OCI-LY3 (cell line): ENCODE measurements at regions not wholly inside any gene's neighbourhood (a gene's known extent, or its start where the extent isn't known, plus 50 kb on each side); places are given as distances from the start of the nearest gene placed in this dataset.

Source experiments
- H2AFZ ChIP-seq: fragments of 200-600, 300-600 bp; shearing (Covaris generic); 2 replicates; pipeline ENCODE4 v1.6.0; 2014; ENCODE audit warnings: antibody characterized with exemption, low read depth, low read length
- H3K27ac ChIP-seq: fragments of 200-600, 300-600 bp; sonication (generic); 2 replicates; pipeline ENCODE4 v1.5.1; 2014; ENCODE audit warnings: mild to moderate bottlenecking, low read length, moderate library complexity, mixed read lengths
- H3K27me3 ChIP-seq: fragments of 200-600, 300-600 bp; sonication (generic); 2 replicates; pipeline ENCODE4 v1.6.1; 2014; ENCODE audit warnings: low read depth, low read length, mixed read lengths
- H3K36me3 ChIP-seq: fragments of 200-600, 300-600 bp; sonication (generic); replicated peaks from 2 replicates; pipeline ENCODE3; 2014; ENCODE audit warnings: low read depth, low read length, mixed read lengths
- H3K4me1 ChIP-seq: fragments of 300-600, 200-600 bp; sonication (generic); 2 replicates; pipeline ENCODE4 v1.6.1; 2014; ENCODE audit warnings: low read length, mixed read lengths
- H3K4me2 ChIP-seq: fragments of 200-600, 300-600 bp; sonication (generic); 2 replicates; pipeline ENCODE4 v1.6.1; 2014; ENCODE audit warnings: low read length, mixed read lengths
- H3K4me3 ChIP-seq: fragments of 300-600, 200-600 bp; sonication (generic); 2 replicates; pipeline ENCODE4 v1.5.1; 2014; ENCODE audit warnings: antibody characterized with exemption, mild to moderate bottlenecking, low read length, moderate library complexity
- H3K79me2 ChIP-seq: fragments of 300-600, 200-600 bp; shearing (Covaris generic); 2 replicates; pipeline ENCODE4 v1.6.1; 2014; ENCODE audit warnings: mild to moderate bottlenecking, low read length, mixed read lengths
- H3K9ac ChIP-seq: fragments of 300-600, 200-600 bp; shearing (Covaris generic); 2 replicates; pipeline ENCODE4 v1.6.0; 2014; ENCODE audit warnings: mild to moderate bottlenecking, low read length, moderate library complexity
- H3K9me3 ChIP-seq: fragments of 200-600, 300-600 bp; shearing (Covaris generic); 2 replicates; pipeline ENCODE4 v1.6.1; 2014; ENCODE audit warnings: low read length, mixed read lengths; ENCODE audit not compliant: insufficient read depth
- H4K20me1 ChIP-seq: fragments of 200-600, 300-600 bp; sonication (generic); 2 replicates; pipeline ENCODE4 v1.6.1; 2016; ENCODE audit warnings: low read length, mixed read lengths; ENCODE audit not compliant: insufficient read depth
- EZH2phosphoT487 ChIP-seq: fragments of 200-600 bp; shearing (Covaris generic); IDR thresholded peaks from 2 replicates; pipeline ENCODE4 v1.6.1; 2018; ENCODE audit warnings: antibody characterized with exemption, mixed run types, low read depth
- TF ChIP-seq, protein P1 (sequence below): fragments of 200-600, 300-600 bp; sonication (generic); IDR thresholded peaks from 2 replicates; pipeline ENCODE4 v1.5.1; 2014; ENCODE audit warnings: antibody characterized with exemption, low read length, low read depth

DNA sequence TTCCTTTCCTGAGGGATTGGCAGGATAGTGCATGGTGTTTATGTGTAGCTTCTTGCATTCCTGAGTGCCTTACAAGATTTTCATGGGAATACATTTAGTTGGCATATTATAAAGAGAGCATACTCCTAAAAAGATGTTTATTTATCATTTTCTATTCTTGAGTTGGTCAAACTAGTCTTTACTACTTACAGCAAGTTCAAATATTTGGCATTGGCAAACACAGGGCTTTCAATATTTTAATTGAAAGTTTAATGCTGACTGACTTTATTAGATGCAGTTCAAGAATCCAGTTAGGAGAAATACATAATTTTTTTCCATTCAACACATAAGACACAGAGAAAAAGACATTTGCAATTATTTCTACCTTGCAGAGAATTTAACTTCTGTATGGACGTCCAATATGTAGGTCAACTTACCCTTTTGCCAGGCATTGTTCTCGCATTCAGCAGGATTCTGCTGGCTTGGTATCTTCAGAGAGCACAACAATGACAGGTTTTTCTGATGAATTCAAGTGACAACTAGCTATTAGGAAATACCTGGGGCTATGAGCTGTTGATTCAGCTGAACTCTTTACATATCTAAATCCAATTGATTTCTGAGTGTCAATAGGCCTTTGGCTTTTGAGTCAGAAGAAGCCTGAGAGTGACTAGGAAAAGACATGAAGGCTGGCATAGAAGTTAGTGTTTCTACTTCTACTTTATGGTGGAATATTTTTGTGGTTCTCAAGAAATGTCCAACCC is 129.6 kb downstream of the LURAP1L start:
- Histone ChIP-seq H3K4me3 (no peak overlapping the region), H3K9me3 (no peaks in the 10 kb centered on the region), H3K27me3 (no peaks in the 10 kb centered on the region), H3K36me3 (no peaks in the 10 kb centered on the region), H3K4me2 (no peak overlapping the region), H3K9ac (no peak overlapping the region), H3K4me1 (no peaks in the 10 kb centered on the region), H4K20me1 (no peaks in the 10 kb centered on the region), H3K27ac (no peak overlapping the region), H2AFZ (no peak overlapping the region), H3K79me2 (no peaks in the 10 kb centered on the region)
- TF ChIP-seq, protein P1, sequence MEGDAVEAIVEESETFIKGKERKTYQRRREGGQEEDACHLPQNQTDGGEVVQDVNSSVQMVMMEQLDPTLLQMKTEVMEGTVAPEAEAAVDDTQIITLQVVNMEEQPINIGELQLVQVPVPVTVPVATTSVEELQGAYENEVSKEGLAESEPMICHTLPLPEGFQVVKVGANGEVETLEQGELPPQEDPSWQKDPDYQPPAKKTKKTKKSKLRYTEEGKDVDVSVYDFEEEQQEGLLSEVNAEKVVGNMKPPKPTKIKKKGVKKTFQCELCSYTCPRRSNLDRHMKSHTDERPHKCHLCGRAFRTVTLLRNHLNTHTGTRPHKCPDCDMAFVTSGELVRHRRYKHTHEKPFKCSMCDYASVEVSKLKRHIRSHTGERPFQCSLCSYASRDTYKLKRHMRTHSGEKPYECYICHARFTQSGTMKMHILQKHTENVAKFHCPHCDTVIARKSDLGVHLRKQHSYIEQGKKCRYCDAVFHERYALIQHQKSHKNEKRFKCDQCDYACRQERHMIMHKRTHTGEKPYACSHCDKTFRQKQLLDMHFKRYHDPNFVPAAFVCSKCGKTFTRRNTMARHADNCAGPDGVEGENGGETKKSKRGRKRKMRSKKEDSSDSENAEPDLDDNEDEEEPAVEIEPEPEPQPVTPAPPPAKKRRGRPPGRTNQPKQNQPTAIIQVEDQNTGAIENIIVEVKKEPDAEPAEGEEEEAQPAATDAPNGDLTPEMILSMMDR = no peak
- no peak for TF ChIP-seq EZH2phosphoT487

DNA sequence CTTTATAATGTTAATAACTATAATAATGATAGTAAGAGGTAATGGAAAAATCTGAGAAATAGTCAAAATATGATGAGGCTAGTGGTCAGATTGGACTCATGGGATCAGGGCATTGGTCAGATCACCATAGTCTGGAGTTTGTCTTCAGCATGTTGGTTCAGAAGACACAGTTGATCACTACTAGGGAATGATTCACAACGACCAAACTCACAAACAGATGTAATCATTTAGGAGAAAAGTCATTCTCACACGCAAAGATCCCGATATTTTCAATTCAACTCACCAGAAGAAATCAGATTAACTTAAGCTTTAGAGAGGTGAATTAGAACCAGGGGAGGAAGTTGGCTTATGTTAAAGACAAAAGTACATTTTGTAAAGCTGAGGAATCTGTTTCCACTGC is 131.8 kb downstream of the LURAP1L start:
- no peak for TF ChIP-seq EZH2phosphoT487
- TF ChIP-seq, protein P1 = no peak

DNA sequence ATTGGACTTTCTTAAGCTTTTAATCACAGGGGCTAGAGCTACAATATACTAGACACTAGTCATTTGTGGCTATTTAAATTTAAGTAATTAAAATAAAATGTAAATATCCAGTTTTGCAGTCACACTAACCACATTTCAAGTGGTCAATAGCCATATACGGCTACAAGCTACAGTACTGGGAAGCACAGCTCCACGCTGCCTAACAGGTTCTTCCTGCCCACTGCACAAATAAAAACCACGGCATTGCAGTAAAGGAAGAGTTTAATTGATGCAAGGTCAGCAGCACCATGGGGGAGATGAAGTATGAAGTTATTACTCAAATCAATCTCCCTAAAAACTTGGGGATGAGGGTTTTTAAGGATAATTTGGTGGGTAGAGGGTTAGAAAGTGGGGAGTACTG is 134.1 kb downstream of the LURAP1L start:
- Histone ChIP-seq H3K36me3 (no peaks in the 10 kb centered on the region), H4K20me1 (no peaks in the 10 kb centered on the region), H3K27ac (no peak overlapping the region), H3K4me2 (no peak overlapping the region), H3K4me3 (no peak overlapping the region), H3K4me1 (no peaks in the 10 kb centered on the region), H2AFZ (no peak overlapping the region), H3K9me3 (no peaks in the 10 kb centered on the region), H3K9ac (no peak overlapping the region), H3K79me2 (no peaks in the 10 kb centered on the region), H3K27me3 (no peaks in the 10 kb centered on the region)
- TF ChIP-seq, protein P1 = no peak
- TF ChIP-seq EZH2phosphoT487 = no peak

More for the DNA sequence above, 131.8 kb downstream of the LURAP1L start:
- Histone ChIP-seq H3K27me3 (no peaks in the 10 kb centered on the region), H3K9me3 (no peaks in the 10 kb centered on the region), H3K27ac (no peak overlapping the region), H3K79me2 (no peaks in the 10 kb centered on the region), H3K4me1 (no peaks in the 10 kb centered on the region), H2AFZ (no peak overlapping the region), H3K4me3 (no peak overlapping the region), H4K20me1 (no peaks in the 10 kb centered on the region), H3K36me3 (no peaks in the 10 kb centered on the region), H3K9ac (no peak overlapping the region), H3K4me2 (no peak overlapping the region)

DNA sequence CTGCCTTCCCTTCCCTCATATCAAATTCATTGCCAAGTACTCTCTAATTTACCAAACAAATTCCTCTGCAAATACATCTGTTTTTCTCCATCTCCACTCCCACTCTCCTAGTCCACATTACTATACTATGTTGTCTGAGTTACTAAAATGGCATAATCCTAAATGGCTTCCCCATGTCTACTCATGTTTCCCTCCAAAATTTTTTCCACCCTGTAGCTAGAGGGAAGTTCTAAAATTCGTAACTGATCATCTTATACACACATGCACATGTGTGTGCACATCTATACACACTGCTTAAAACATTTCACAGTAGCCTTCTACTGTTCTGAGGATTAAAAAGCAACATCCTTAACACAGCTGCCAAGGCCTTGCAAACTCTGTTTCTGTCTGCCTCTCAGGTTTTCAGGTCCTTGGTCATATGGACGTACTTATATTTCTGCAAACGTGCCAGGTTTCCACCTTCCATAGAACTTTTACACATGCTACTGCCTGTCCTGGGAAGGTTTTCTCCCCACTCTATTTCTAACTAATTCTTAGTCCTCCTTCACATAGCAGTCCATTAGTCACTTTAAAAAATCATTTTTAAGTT is 140.6 kb downstream of the LURAP1L start:
- Histone ChIP-seq H3K4me1 (no peaks in the 10 kb centered on the region), H3K4me2 (no peak overlapping the region), H3K36me3 (no peaks in the 10 kb centered on the region), H3K79me2 (no peaks in the 10 kb centered on the region), H4K20me1 (no peaks in the 10 kb centered on the region), H3K9ac (no peak overlapping the region), H3K27me3 (no peaks in the 10 kb centered on the region), H3K27ac (no peak overlapping the region), H3K4me3 (no peak overlapping the region), H3K9me3 (no peaks in the 10 kb centered on the region), H2AFZ (0 out of 2 replicates have a peak overlapping the region, but pooled peaks have one; percentile 10)
- TF ChIP-seq EZH2phosphoT487 = no peak
- TF ChIP-seq, protein P1 = no peak
